AG09319 (cell line): ENCODE measurements at regions not wholly inside any gene's neighbourhood (a gene's known extent, or its start where the extent isn't known, plus 50 kb on each side); places are given as distances from the start of the nearest gene placed in this dataset.

ENCODE experiments used
- DNase-seq: peaks from one replicate; pipeline ENCODE4 v3.0.0-alpha.2; 2010; ENCODE audit warnings: low read depth; ENCODE audit errors: extremely low read depth
- TF ChIP-seq, protein P1 (sequence below): IDR thresholded peaks from 2 replicates; pipeline ENCODE4 v1.5.1; 2011; ENCODE audit warnings: low read depth, mild to moderate bottlenecking, inconsistent platforms, low read length, moderate library complexity

- TF ChIP-seq, protein P1, sequence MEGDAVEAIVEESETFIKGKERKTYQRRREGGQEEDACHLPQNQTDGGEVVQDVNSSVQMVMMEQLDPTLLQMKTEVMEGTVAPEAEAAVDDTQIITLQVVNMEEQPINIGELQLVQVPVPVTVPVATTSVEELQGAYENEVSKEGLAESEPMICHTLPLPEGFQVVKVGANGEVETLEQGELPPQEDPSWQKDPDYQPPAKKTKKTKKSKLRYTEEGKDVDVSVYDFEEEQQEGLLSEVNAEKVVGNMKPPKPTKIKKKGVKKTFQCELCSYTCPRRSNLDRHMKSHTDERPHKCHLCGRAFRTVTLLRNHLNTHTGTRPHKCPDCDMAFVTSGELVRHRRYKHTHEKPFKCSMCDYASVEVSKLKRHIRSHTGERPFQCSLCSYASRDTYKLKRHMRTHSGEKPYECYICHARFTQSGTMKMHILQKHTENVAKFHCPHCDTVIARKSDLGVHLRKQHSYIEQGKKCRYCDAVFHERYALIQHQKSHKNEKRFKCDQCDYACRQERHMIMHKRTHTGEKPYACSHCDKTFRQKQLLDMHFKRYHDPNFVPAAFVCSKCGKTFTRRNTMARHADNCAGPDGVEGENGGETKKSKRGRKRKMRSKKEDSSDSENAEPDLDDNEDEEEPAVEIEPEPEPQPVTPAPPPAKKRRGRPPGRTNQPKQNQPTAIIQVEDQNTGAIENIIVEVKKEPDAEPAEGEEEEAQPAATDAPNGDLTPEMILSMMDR, result no peak
- no peak for DNase-seq
Measured at GRCh38 chr15:48040166-48040817, 80.5 kb upstream of the SLC24A5 start.

GRCh38 chr15:48041454-48041853 is 79.3 kb upstream of the SLC24A5 start:
- TF ChIP-seq, protein P1, result no peak
- DNase-seq, result no peak

GRCh38 chr15:48046813-48047438 is 73.9 kb upstream of the SLC24A5 start:
- DNase-seq, result no peak
- TF ChIP-seq, protein P1, result no peak

DNA sequence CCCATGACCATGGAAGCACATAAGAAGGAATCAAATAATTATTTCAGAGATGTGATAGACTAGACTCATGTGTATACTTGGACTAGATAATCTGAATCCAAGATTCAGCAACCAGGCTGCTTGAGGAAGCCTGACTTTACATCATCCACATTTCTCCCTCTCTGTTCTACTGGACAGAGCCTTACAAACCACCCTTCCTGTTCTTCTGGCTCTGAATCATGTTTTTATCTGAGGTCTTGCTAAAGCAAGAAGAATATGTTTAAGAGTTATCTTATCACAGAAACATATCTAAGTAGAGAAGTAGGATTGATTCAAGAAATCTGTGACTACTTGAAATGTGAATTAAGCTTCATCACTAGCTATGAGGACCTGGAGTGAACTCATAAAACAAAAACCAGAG is 71.1 kb upstream of the SLC24A5 start:
- DNase-seq, result no peak
- TF ChIP-seq, protein P1, result no peak

- TF ChIP-seq, protein P1, result no peak
- DNase-seq, result no peak
Measured at GRCh38 chr15:48052946-48053345, 67.8 kb upstream of the SLC24A5 start.

DNA sequence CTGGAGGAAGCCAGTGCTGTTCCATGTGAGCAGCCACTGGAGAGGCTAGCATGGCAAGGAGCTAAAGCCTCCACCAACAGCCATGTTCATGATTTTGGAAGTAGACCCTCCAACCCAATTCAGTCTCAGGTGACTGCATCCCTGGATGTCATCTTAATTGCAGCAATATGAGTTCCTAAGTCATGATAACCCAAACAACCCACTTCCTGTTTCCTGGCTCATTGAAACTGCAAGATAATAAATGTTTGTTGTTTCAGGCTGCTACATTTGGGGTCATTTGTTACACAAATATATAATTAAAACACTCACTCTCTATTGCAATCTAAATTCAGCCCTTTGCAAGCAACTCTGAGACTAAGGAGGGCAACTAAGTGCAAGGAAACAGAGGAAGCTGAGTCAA is 62.4 kb upstream of the SLC24A5 start:
- TF ChIP-seq, protein P1, result no peak
- no peak for DNase-seq

- DNase-seq, result no peak
- TF ChIP-seq, protein P1, result no peak
Measured at GRCh38 chr15:48059791-48060190, 61.0 kb upstream of the SLC24A5 start.
